GM23248 (cell line): ENCODE measurements at regions not wholly inside any gene's neighbourhood (a gene's known extent, or its start where the extent isn't known, plus 50 kb on each side); places are given as distances from the start of the nearest gene placed in this dataset.
A peak's percentile ranks its signal among the peaks of the same experiment; 100 is the strongest.

Experiments used
- DNase-seq: peaks from one replicate; pipeline ENCODE4 v3.0.0-alpha.2; 2015
- H2AFZ ChIP-seq: fragments of 200-600 bp; sonication (generic); 2 replicates; pipeline ENCODE4 v1.6.1; 2016; ENCODE audit warnings: antibody characterized with exemption
- H3F3A ChIP-seq: fragments of 200-600 bp; sonication (generic); 2 replicates; pipeline ENCODE4 v1.6.1; 2016; ENCODE audit warnings: mild to moderate bottlenecking, antibody characterized with exemption, mixed run types; ENCODE audit not compliant: insufficient read depth
- H3K27ac ChIP-seq: fragments of 200-600 bp; sonication (generic); 2 replicates; pipeline ENCODE4 v1.5.1; 2016; ENCODE audit warnings: mild to moderate bottlenecking
- H3K27me3 ChIP-seq: fragments of 200-600 bp; sonication (generic); replicated peaks from 2 replicates; pipeline ENCODE4 v1.6.1; 2016; ENCODE audit warnings: mild to moderate bottlenecking; ENCODE audit not compliant: insufficient read depth
- H3K36me3 ChIP-seq: fragments of 200-600 bp; sonication (generic); 2 replicates; pipeline ENCODE4 v1.6.1; 2016; ENCODE audit warnings: low read depth, mild to moderate bottlenecking
- H3K4me1 ChIP-seq: fragments of 200-600 bp; sonication (generic); 2 replicates; pipeline ENCODE4 v1.6.1; 2016; ENCODE audit warnings: mild to moderate bottlenecking; ENCODE audit not compliant: insufficient read depth
- H3K4me2 ChIP-seq: fragments of 200-600 bp; sonication (generic); one replicate; pipeline ENCODE4 v1.6.1; 2016; ENCODE audit warnings: mild to moderate bottlenecking; ENCODE audit not compliant: unreplicated experiment
- H3K4me3 ChIP-seq: fragments of 200-600 bp; sonication (generic); 2 replicates; pipeline ENCODE4 v1.5.1; 2016; ENCODE audit warnings: mild to moderate bottlenecking
- H3K79me2 ChIP-seq: fragments of 200-600 bp; sonication (generic); 2 replicates; pipeline ENCODE4 v1.6.1; 2016; ENCODE audit warnings: mild to moderate bottlenecking; ENCODE audit not compliant: insufficient read depth
- H3K9ac ChIP-seq: fragments of 200-600 bp; sonication (generic); 2 replicates; pipeline ENCODE4 v1.6.1; 2016; ENCODE audit warnings: mild to moderate bottlenecking
- H3K9me2 ChIP-seq: fragments of 200-600 bp; sonication (generic); 2 replicates; pipeline ENCODE4 v1.6.1; 2016; ENCODE audit warnings: mixed run types, mild to moderate bottlenecking, moderate library complexity; ENCODE audit not compliant: insufficient read depth
- H3K9me3 ChIP-seq: fragments of 200-600 bp; sonication (generic); one replicate; pipeline ENCODE4 v1.6.1; 2017; ENCODE audit warnings: low read depth
- H4K20me1 ChIP-seq: fragments of 200-600 bp; sonication (generic); 2 replicates; pipeline ENCODE4 v1.6.0; 2016; ENCODE audit not compliant: insufficient read depth
- EZH2 ChIP-seq: fragments of 200-600 bp; sonication (generic); IDR thresholded peaks from 2 replicates; pipeline ENCODE4 v1.6.1; 2018; ENCODE audit warnings: antibody characterized with exemption, mild to moderate bottlenecking; ENCODE audit not compliant: insufficient read depth, poor library complexity, severe bottlenecking
- EZH2phosphoT487 ChIP-seq: fragments of 200-600 bp; sonication (generic); IDR thresholded peaks from 2 replicates; pipeline ENCODE4 v1.6.1; 2018; ENCODE audit warnings: antibody characterized with exemption, moderate library complexity, mild to moderate bottlenecking, low read depth; ENCODE audit not compliant: insufficient read depth
- WGBS, 2 experiments: methylation state at CpG; one replicate each; pipeline ENCODE4 v1.1.6; 2015 to 2017; ENCODE audit warnings: low lambda C conversion rate in 2 of 2, low coverage in 1 of 2; ENCODE audit errors: missing lambda C conversion rate in 2 of 2; 5-methylcytosine and 5-hydroxymethylcytosine counted together
- in situ Hi-C: fragments of 300-500 bp; cut with MboI; formaldehyde crosslinking; loops from 2 replicates; pipeline ENCODE4 v1.15.0; 2020

GRCh38 chr3:153897025-153897723 is 224.0 kb upstream of the ARHGEF26 start:
- WGBS, 2 experiments, result 54 to 57% methylated on average over 3 of the region's 3 CpGs
- H3K27ac ChIP-seq, result no peak overlapping the region
- in situ Hi-C loops, result no loop called here

GRCh38 chr3:153897842-153898241 is 223.3 kb upstream of the ARHGEF26 start:
- Histone ChIP-seq H3K9ac (no peak overlapping the region), H3K9me2 (no peaks in the 10 kb centered on the region), H3K9me3 (no peaks in the 10 kb centered on the region), H3K27me3 (no peaks in the 10 kb centered on the region), H3K27ac (no peak overlapping the region), H3K79me2 (no peaks in the 10 kb centered on the region), H4K20me1 (no peaks in the 10 kb centered on the region), H3K4me2 (no peak overlapping the region), H2AFZ (no peak overlapping the region), H3K36me3 (no peaks in the 10 kb centered on the region), H3K4me3 (no peak overlapping the region), H3F3A (0 out of 2 replicates have a peak, but pooled peaks cover 6% of the 10 kb centered on the region), H3K4me1 (peaks cover 15% of the 10 kb centered on the region; the same call in 1 of the 2 replicates)
- in situ Hi-C loops, result no loop called here
- DNase-seq, result no peak
- TF ChIP-seq EZH2phosphoT487 (no peak), EZH2 (no peak)

More at GRCh38 chr3:153897025-153897723, 224.0 kb upstream of the ARHGEF26 start:
- no peaks in the 10 kb centered on the region for H3K9me3 ChIP-seq
- no peak overlapping the region for H3K4me3 ChIP-seq
- no peaks in the 10 kb centered on the region for H3K9me2 ChIP-seq
- no peak for DNase-seq
- H3K36me3 ChIP-seq, result no peaks in the 10 kb centered on the region
- no peaks in the 10 kb centered on the region for H3K79me2 ChIP-seq
- no peak overlapping the region for H3K9ac ChIP-seq
- no peaks in the 10 kb centered on the region for H4K20me1 ChIP-seq
- H3K4me2 ChIP-seq, result no peak overlapping the region
- H3K4me1 ChIP-seq, result peaks cover 15% of the 10 kb centered on the region; the same call in 1 of the 2 replicates
- TF ChIP-seq EZH2 (no peak), EZH2phosphoT487 (no peak)
- no peaks in the 10 kb centered on the region for H3K27me3 ChIP-seq
- 0 out of 2 replicates have a peak, but pooled peaks cover 6% of the 10 kb centered on the region for H3F3A ChIP-seq
- no peak overlapping the region for H2AFZ ChIP-seq

- in situ Hi-C loops, result no loop called here
- no peaks in the 10 kb centered on the region for H3K79me2 ChIP-seq
- H3K27me3 ChIP-seq, result no peaks in the 10 kb centered on the region
- no peaks in the 10 kb centered on the region for H3K36me3 ChIP-seq
- H3K4me3 ChIP-seq, result no peak overlapping the region
- no peak overlapping the region for H3K4me2 ChIP-seq
- WGBS, 2 experiments, result 97 to 98% methylated on average over 2 of the region's 2 CpGs
- no peaks in the 10 kb centered on the region for H3K9me3 ChIP-seq
- 0 out of 2 replicates have a peak, but pooled peaks cover 6% of the 10 kb centered on the region for H3F3A ChIP-seq
- H3K9ac ChIP-seq, result no peak overlapping the region
- H2AFZ ChIP-seq, result no peak overlapping the region
- no peak overlapping the region for H3K27ac ChIP-seq
- H3K9me2 ChIP-seq, result no peaks in the 10 kb centered on the region
- no peaks in the 10 kb centered on the region for H4K20me1 ChIP-seq
- peak; percentile 46 for DNase-seq
- TF ChIP-seq EZH2phosphoT487, result no peak
- H3K4me1 ChIP-seq, result peaks cover 15% of the 10 kb centered on the region; the same call in 1 of the 2 replicates
Measured at GRCh38 chr3:153901152-153901551, 220.0 kb upstream of the ARHGEF26 start.

GRCh38 chr3:153901991-153902390 is 219.2 kb upstream of the ARHGEF26 start:
- WGBS, 2 experiments, result 60 to 62% methylated on average over 3 of the region's 3 CpGs
- H3K27ac ChIP-seq, result peak overlapping the region; percentile 16; the same call in 1 of the 2 replicates

More at GRCh38 chr3:153901991-153902390, 219.2 kb upstream of the ARHGEF26 start:
- no peaks in the 10 kb centered on the region for H3K36me3 ChIP-seq
- H3K9ac ChIP-seq, result no peak overlapping the region
- no peak overlapping the region for H3K4me3 ChIP-seq
- H3K79me2 ChIP-seq, result no peaks in the 10 kb centered on the region
- no peak overlapping the region for H2AFZ ChIP-seq
- no peaks in the 10 kb centered on the region for H3K9me2 ChIP-seq
- in situ Hi-C loops, result no loop called here
- TF ChIP-seq EZH2, result no peak
- TF ChIP-seq EZH2phosphoT487, result no peak
- peak; percentile 50 for DNase-seq
- no peaks in the 10 kb centered on the region for H3K9me3 ChIP-seq
- peaks cover 15% of the 10 kb centered on the region; the same call in 1 of the 2 replicates for H3K4me1 ChIP-seq
- 0 out of 2 replicates have a peak, but pooled peaks cover 6% of the 10 kb centered on the region for H3F3A ChIP-seq
- no peaks in the 10 kb centered on the region for H4K20me1 ChIP-seq
- no peak overlapping the region for H3K4me2 ChIP-seq
- H3K27me3 ChIP-seq, result no peaks in the 10 kb centered on the region
